CD4-positive, alpha-beta T cell treated with Interleukin-2 at 100 ng/mL for 4 hours (primary cell): ENCODE measurements at regions not wholly inside any gene's neighbourhood (a gene's known extent, or its start where the extent isn't known, plus 50 kb on each side); places are given as distances from the start of the nearest gene placed in this dataset.
"Not testable (repeated sequence)": the region's sequence is repeated elsewhere in the genome, so short reads cannot be mapped to it uniquely, and the experiment has no call there.

ENCODE experiments used
- DNase-seq: peaks from one replicate; pipeline ENCODE4 v3.0.0-alpha.2; 2020; ENCODE audit warnings: low spot score

DNA sequence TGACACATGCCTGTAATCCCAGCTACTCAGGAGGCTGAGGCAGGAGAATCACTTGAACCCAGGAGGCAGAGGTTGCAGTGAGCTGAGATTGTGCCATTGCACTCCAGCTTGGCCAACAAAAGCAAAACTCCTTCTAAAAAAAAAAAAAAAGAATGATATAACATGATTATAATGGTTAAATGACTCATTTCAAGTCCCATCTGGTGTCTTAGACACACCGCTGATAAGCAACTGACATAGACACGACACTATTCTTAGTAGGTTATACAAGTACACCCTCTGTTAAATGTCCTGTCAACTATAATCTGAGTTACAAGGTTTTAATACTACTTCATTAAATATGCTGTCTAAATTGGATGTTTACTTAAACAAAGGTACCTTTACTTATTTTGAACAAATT, 405.3 kb upstream of the CLINT1 start:
- no peak for DNase-seq

- DNase-seq, result no peak
These were observed 402.9 kb upstream of the CLINT1 start for GRCh38 chr5:158261674-158262367.

- DNase-seq, result no peak
These were observed 397.2 kb upstream of the CLINT1 start for GRCh38 chr5:158256096-158256495.

- DNase-seq, result no peak
These were observed 396.7 kb upstream of the CLINT1 start for GRCh38 chr5:158255609-158256008.

- no peak for DNase-seq
These were observed 387.7 kb upstream of the CLINT1 start for GRCh38 chr5:158246661-158247060.

GRCh38 chr5:158245513-158245912, 386.6 kb upstream of the CLINT1 start:
- no peak for DNase-seq

- DNase-seq, result no peak
These were observed 385.9 kb upstream of the CLINT1 start for GRCh38 chr5:158244882-158245281.

- DNase-seq, result no peak
These were observed 377.8 kb upstream of the CLINT1 start for GRCh38 chr5:158236511-158237335.

DNA sequence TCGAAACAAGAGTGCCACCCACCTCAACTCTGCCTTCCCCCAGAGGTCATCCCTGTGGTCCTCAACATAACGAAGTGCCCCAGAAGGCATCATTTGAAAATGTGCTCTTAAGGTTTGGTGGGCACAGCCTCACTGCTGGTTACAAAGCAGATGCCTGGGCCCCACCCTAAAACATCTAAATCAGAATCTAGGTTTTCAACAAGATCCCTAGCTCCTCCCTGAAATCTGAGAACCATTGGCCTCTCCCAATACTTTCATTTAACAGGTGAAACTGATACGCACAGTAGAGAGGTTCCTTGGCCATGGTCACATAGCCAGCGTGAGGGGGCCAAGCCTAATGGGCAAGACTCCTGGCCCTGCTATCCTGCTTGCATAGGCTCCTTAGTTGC, 376.2 kb upstream of the CLINT1 start:
- no peak for DNase-seq

- no peak for DNase-seq
These were observed 375.6 kb upstream of the CLINT1 start for GRCh38 chr5:158234323-158235158.

DNA sequence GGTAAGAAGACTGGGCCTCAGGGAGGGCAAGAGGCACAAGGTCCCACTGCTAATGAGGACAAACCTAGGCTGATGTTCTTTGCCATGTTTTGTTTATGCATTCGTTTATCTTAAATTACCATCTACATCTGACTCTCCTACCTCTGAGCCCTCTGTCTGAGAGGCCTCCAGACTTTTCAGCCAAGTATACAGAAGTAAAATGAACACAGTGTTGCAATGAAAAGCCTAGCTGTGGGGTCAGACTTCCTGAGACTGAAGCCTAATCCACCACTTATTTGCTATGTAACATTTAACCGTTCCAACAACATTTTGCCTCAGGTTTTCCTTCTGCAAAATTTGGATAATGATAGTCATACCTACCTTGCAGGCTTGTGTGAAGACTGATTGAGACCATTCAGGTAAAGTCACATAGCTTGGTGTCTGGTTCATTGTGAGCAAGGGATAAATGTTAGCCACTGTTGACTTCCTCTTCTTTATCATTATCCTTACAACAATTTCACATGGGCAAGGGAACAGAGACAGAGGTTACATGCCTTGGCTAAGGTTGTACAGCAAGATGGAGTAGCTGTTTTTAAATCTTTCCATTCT, 374.9 kb upstream of the CLINT1 start:
- DNase-seq, result no peak

GRCh38 chr5:158227314-158227713, 368.4 kb upstream of the CLINT1 start:
- DNase-seq, result not testable (repeated sequence)

GRCh38 chr5:158226496-158226895, 367.6 kb upstream of the CLINT1 start:
- DNase-seq, result no peak

DNA sequence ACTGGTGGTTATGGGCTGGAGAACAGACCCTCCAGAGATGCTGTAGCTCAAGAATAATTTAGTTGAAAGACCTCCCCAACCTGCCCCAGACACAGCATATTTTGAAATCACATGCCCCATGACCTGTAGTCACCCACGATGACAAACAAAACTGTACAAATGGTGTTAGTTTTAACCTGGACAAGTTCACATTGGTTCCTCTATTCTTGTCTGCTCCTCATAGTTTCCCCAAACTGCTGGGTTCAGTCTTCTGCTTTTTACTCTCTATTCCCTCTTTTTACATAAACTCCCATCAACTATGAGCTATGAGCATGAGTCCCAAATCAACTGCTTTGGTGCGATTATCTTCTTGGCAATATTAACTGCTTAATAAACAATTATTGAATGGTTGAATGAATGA, 365.3 kb upstream of the CLINT1 start:
- no peak for DNase-seq

DNA sequence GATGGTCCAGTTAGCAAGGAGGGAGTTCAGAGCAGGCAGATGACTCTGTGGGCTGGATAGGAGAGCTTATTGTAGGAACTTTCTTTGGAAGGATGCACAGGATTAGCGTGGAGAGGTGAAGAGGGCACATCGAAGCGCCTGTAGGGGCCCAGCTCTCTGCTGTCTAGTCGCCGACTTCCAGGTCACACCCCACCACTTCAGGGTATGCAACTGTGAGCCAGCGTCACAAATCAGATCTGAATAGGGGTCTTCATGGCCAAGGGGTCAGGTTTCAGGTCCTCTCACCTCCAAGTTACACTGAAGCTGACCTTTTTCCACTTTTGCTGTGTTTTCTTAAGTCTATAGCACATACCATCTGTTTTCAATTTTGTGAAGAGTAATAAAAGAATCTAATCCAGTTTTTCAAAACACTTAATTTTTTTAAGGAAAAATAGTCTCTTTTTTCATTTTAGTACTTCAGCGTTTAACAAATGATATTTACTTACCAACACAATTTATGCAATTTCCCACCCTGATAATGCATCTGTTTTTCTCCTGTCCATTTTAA, 364.2 kb upstream of the CLINT1 start:
- no peak for DNase-seq

- no peak for DNase-seq
These were observed 354.0 kb upstream of the CLINT1 start for GRCh38 chr5:158212917-158213316.

- no peak for DNase-seq
These were observed 353.3 kb upstream of the CLINT1 start for GRCh38 chr5:158212237-158212636.

- DNase-seq, result no peak
These were observed 350.4 kb upstream of the CLINT1 start for GRCh38 chr5:158209219-158209908.

- no peak for DNase-seq
These were observed 348.8 kb upstream of the CLINT1 start for GRCh38 chr5:158207733-158208132.

GRCh38 chr5:158205992-158206391, 347.0 kb upstream of the CLINT1 start:
- DNase-seq, result no peak

GRCh38 chr5:158203261-158203660, 344.3 kb upstream of the CLINT1 start:
- DNase-seq, result no peak
